Lower leg skin (tissue), 3 donors: ENCODE measurements at regions not wholly inside any gene's neighbourhood (a gene's known extent, or its start where the extent isn't known, plus 50 kb on each side); places are given as distances from the start of the nearest gene placed in this dataset.
"Not testable (repeated sequence)": the region's sequence is repeated elsewhere in the genome, so short reads cannot be mapped to it uniquely, and the experiment has no call there.

Source experiments
- POLR2A ChIP-seq, 2 donors: fragments of 450-650 bp; IDR thresholded peaks; one replicate each; pipeline ENCODE4 v1.6.1; 2016 to 2017; ENCODE audit warnings: antibody characterized with exemption in 2 of 2, mild to moderate bottlenecking in 1 of 2, moderate library complexity in 1 of 2
- TF ChIP-seq, protein P1 (sequence below), 3 donors: fragments of 450-650 bp; IDR thresholded peaks; one replicate each; pipeline ENCODE4 v1.5.1; 2016; ENCODE audit warnings: antibody characterized with exemption in 3 of 3, mild to moderate bottlenecking in 3 of 3, moderate library complexity in 2 of 3

GRCh38 chr20:26163151-26163550 is 466.5 kb upstream of the ZNF337 start:
- TF ChIP-seq, protein P1, sequence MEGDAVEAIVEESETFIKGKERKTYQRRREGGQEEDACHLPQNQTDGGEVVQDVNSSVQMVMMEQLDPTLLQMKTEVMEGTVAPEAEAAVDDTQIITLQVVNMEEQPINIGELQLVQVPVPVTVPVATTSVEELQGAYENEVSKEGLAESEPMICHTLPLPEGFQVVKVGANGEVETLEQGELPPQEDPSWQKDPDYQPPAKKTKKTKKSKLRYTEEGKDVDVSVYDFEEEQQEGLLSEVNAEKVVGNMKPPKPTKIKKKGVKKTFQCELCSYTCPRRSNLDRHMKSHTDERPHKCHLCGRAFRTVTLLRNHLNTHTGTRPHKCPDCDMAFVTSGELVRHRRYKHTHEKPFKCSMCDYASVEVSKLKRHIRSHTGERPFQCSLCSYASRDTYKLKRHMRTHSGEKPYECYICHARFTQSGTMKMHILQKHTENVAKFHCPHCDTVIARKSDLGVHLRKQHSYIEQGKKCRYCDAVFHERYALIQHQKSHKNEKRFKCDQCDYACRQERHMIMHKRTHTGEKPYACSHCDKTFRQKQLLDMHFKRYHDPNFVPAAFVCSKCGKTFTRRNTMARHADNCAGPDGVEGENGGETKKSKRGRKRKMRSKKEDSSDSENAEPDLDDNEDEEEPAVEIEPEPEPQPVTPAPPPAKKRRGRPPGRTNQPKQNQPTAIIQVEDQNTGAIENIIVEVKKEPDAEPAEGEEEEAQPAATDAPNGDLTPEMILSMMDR (IDR thresholded peaks at IDR 0.05) = not testable (repeated sequence)
- not testable (repeated sequence) for TF ChIP-seq POLR2A (IDR thresholded peaks at IDR 0.05)
